Epithelial cell of proximal tubule (primary cell): ENCODE measurements at regions not wholly inside any gene's neighbourhood (a gene's known extent, or its start where the extent isn't known, plus 50 kb on each side); places are given as distances from the start of the nearest gene placed in this dataset.

Experiments
- DNase-seq: peaks from one replicate; pipeline ENCODE4 v3.0.0-alpha.2; 2011; ENCODE audit warnings: low read depth
- H3K4me3 ChIP-seq: 2 replicates; pipeline ENCODE4 v1.5.1; 2011; ENCODE audit warnings: low read depth, mild to moderate bottlenecking, low read length
- TF ChIP-seq, protein P1 (sequence below): conservative IDR thresholded peaks from 2 replicates; pipeline ENCODE4 v1.5.1; 2012; ENCODE audit warnings: low read depth, mild to moderate bottlenecking, low read length

DNA sequence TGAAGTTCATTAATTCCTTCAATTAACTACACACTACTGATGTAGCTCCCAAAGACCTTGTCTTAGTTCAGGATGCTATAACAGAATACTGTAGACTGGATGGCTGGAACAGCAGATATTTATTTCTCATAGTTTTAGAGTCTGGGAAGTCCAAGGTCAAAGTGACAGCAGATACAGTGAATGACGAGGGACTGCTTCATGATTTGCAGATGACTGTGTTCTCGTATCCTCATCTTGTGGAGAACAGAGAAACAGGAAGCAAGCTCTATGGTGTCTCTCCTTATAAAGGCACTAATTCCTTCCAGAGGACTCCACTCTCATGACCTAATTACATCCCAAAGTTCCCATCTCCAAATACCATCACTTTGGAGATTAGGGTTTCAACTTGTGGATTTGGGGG is 65.6 kb upstream of the MAP1B start:
- TF ChIP-seq, protein P1, sequence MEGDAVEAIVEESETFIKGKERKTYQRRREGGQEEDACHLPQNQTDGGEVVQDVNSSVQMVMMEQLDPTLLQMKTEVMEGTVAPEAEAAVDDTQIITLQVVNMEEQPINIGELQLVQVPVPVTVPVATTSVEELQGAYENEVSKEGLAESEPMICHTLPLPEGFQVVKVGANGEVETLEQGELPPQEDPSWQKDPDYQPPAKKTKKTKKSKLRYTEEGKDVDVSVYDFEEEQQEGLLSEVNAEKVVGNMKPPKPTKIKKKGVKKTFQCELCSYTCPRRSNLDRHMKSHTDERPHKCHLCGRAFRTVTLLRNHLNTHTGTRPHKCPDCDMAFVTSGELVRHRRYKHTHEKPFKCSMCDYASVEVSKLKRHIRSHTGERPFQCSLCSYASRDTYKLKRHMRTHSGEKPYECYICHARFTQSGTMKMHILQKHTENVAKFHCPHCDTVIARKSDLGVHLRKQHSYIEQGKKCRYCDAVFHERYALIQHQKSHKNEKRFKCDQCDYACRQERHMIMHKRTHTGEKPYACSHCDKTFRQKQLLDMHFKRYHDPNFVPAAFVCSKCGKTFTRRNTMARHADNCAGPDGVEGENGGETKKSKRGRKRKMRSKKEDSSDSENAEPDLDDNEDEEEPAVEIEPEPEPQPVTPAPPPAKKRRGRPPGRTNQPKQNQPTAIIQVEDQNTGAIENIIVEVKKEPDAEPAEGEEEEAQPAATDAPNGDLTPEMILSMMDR: no peak
- H3K4me3 ChIP-seq: no peak overlapping the region
- DNase-seq: no peak

DNA sequence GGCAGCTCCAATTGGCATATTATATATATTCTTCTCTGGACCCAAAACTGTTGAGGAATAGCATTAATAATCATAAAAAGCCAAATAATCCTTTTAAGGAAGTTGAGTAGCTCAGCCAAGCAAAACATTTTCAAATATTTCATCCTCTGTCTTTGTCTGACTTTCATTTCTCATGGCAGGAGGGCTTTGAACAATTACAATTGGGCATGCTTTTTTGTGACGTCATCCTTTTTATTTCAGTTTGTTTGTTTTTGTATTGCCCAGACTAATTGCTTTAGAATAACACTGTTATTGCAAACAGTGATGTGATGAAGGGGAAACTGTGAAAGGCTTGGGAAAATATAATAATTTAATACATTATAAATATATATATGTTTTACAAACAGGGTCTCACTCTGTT is 65.2 kb upstream of the MAP1B start:
- no peak for DNase-seq

DNA sequence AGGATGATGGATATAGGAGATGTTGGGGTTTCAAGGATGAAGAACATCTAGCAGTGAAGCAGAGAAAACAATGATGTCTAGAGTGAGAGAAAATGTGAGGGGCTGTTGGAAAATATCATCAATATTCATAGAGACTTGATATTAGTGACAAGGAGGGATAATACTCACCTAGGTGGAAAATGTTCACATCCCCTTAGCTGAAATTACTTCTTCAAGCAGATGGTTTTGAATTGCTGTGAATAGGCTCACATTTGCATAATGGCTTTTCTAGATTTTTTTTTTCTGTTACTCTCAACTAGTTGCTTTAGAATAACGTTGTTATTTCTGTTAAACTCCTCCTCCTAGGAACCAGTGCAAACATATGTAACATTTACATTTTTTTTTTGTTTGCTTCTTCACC is 61.6 kb upstream of the MAP1B start:
- no peak for DNase-seq
- no peak overlapping the region for H3K4me3 ChIP-seq
- TF ChIP-seq, protein P1: no peak

More for the DNA sequence above, 65.2 kb upstream of the MAP1B start:
- TF ChIP-seq, protein P1: no peak
- H3K4me3 ChIP-seq: no peak overlapping the region

DNA sequence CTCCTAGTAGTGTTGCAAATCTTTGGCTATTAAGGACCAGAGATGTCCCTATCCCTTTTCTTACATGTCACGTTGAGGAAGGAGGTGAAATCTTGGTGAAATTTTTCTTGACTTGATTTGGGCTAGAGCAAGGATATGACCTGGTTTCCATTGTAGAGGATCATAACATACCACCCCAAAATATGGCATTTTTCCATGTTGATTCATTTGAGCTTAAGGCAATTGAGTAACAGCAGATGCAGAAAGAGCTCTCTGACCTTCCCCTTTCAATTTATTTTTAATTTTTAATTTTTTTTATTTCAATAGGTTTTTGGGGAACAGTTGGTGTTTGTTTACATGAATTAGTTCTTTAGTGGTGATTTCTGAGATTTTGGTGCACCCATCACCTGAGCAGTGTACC is 61.2 kb upstream of the MAP1B start:
- H3K4me3 ChIP-seq: no peak overlapping the region
- no peak for DNase-seq
- TF ChIP-seq, protein P1: no peak

DNA sequence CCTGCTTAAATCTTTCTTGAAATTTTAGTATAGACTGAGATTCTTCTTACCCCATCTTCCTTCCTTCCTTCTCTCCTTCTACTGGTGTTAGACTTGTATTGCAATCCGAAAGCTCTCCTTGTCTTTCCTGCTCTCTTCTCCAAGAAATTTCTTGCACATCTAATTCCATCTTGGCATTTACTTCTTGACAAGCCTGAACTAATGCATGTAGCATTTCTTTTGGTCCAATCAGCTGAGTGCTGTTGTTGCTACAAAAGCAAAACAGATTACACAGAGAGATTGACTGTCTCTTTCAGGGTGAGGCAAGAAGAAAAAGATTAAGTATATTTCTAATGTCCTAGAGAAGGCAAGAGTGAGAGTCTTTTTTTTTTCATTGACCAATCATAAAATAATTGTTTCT is 51.6 kb upstream of the MAP1B start:
- H3K4me3 ChIP-seq: no peak overlapping the region
- TF ChIP-seq, protein P1: no peak

More for the DNA sequence above, 51.6 kb upstream of the MAP1B start:
- DNase-seq: no peak
